SKM-1 treated with dmso at 0.1 percent for 144 hours (cell line): ENCODE measurements at regions not wholly inside any gene's neighbourhood (a gene's known extent, or its start where the extent isn't known, plus 50 kb on each side); places are given as distances from the start of the nearest gene placed in this dataset.

Experiments
- DNase-seq: peaks from one replicate; lab custom pipeline; 2025; ENCODE audit not compliant: unreplicated experiment; lab: John Stamatoyannopoulos, UW

DNA sequence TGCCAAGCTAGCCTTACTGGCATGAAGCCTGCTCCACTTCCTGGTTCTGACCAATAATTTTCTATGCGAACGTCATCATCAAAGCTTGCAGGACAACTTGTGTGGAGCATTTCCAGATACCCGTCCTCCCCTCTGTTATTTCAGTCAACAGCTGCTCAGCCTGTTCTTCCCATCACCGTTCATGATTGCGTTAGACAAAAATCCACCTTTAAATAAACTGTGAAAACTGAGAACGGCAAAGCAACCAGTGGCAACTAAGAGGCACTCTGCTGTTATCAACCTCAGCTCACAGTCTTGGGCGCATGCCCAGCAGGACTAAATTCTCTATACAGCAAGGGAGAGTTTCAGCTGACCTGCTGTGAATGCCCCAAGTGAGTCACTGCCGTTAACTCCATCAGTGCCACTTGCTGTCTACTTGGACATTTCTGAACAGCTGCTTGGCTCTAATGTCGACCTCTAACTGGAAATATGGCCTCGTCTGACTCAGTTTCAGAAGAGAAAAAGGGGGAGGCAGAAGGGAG is 207.4 kb upstream of the RUNX1 start:
- DNase-seq = no peak

DNA sequence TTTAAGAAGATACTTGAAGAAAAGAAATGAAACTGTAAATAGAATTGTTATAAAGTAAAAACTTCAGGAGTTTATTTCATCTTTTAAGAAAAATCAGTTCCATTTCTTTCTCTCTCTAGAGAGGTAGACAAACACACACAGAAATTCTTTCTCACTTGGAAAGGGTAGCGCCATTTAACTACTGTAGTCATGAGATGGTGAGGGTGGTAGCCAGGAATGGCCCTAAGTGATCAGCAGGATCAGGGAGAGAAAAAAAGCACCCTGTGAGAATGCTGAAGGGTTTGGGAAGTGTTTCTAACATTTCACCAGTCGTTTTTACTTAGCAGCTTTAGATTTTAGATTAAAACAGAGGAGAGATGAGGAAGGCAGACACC is 205.7 kb upstream of the RUNX1 start:
- DNase-seq = no peak

DNA sequence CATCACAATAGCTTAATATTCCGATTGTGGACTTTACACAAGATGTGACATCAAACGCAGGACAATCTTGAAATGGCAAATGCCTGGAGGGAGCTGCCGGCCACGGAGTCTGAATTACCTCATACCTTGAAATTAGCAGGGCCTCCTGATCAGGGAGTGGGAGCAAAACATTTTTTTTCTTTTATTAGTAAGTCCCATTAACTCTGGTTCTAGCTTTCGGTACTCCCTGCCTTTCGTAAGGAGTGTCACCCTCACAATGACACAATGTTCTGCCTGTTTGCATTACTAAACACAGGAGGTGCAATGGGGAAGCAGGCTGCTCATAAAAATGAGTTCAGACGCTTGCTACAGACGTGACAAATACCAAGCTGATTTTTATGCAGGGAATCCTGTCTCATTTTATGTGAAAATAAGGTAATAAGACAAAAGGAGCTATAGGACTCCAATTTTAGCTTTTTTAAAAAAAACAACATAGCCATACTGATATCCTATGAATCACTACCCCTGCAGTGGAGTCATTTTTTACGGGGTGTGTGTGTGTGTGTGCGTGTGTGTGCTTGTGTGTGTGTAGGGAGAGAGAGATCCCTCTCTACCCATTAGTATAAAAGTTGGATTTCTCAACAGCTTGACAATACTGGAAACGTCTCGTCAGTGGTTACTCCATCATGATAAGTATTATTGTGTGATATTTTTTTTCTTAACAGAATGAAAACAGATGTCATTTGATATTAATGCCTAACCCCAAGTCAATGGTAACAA is 205.1 kb upstream of the RUNX1 start:
- DNase-seq = no peak

DNA sequence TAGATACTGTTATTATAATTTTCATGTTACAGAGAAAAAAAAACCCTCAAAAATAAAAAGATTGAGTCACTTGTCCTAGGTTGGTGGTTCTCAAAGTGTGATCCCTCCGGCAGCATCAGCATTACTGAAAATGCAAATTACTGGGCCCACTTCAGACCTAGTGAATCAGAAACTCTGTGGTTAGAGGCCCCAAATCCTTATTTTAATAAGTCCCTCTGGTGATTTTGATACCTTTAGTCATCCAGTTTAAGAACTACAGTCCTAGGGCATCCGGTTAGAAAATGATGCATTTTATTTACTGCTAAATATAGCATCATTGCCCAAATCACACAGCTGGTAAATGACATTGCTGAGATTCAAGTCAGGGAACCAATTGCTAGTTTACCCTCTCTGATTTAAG is 203.7 kb upstream of the RUNX1 start:
- DNase-seq = no peak

DNA sequence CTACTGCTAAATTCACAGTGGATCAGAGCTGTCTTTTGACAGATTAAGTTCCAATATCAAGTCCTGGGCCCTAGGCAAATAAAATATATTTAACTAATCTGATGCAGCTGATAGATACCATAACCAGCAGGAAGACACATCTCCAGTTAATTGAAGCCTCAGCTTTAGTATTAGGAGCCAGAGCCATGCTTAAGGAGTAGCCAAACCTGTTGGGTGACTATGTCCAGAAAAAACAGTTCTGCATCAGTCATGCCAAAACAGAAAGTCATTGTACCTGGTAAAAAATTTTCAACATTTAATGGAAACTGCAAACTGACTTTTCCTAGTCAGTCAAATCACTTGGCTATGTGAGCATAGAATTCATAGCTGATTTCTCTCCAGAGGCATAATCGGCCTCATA is 200.5 kb upstream of the RUNX1 start:
- DNase-seq = no peak

DNA sequence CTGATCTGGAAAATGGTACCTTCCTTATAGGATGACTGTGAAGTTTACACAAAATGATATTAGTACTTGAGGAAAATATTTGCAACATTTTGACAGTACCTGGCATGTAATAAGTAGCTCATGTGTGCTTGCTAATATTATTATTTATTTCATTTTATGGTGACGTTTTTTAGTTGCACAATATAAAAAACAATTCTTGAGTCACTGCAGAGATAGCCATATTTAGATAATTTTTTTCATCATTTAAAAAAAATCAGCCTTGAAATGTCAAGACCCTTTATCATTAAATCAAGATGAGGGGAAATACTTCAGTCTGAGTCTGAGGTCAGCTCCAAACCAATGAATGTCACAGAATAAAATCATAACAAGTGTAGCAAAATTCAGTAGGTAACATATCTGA is 196.8 kb upstream of the RUNX1 start:
- no peak for DNase-seq

DNA sequence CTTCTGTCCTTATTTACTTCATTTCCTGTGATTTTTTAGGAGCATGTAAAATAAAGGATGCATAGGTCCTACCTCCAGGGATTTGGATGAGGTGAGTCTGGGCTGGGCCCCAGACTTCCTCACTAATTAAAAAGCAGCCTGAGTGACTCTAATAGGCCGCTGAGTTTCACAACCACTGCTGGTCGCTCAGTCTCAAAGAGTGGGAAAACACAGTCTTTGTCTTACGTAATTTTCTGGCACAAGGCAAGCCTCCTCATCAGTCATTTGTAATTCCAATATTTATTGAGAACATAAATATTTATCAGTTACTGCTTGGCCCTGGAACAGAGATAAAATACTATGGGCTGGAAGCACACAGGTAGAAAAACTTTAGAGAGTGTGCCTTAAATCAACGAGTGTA is 195.4 kb upstream of the RUNX1 start:
- peak; percentile 55 for DNase-seq

DNA sequence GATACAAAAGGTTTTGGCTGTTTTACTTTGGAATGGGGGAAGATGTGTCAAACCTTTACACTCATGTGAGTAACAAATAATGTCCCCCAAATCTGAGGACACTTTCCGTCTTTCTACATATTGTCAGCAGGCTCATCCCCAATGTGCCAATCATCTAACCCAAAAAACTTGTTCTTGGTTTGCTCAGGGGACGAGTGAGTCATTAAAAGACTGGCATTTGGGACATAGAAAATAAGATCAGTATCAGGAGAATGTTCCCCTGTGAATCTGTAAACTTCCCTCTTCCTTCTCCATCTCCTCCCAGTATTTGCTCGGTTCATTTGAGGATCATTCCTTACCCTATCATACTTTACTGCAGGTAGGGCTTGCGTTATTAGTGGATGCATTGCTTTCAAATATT is 194.1 kb upstream of the RUNX1 start:
- no peak for DNase-seq

DNA sequence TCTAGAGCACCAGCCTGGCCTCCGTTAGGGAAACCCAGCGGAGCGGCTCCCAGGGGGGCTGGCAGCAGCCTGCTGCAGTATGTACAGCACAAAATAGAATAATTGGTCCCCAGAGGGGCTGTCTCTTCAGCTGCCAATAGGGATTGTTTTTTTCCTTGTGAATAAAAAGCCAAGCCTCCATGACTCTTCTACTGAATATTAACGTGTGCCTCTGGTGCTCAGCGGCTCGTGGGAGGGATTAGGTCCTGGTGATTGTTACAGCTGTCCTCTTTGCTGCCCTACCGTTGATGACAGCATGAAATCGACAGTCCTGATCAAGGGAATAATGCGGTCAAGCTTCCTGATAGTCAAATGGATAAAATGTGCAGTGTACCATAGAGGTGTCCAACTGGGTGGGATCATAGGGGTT is 190.7 kb upstream of the RUNX1 start:
- no peak for DNase-seq

DNA sequence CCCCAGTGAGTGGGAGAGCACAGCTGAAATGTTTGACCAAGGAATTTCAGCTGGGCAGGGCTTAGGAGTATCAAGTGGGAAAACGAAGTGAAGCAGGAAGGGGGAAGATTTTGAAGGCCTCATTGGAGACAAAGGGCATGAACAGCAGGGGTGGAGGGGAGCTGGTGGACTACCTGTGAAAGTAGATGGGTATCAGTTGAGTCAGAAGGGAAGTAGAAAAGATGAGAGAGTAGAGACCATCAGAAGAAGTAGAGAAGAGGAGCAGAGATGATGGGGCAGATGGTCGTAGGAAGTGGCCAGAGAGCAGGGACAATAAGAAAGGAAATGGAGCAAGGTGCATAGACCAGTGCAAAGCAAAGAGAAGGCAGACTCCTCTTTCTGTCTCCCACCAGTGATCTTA is 189.0 kb upstream of the RUNX1 start:
- no peak for DNase-seq

DNA sequence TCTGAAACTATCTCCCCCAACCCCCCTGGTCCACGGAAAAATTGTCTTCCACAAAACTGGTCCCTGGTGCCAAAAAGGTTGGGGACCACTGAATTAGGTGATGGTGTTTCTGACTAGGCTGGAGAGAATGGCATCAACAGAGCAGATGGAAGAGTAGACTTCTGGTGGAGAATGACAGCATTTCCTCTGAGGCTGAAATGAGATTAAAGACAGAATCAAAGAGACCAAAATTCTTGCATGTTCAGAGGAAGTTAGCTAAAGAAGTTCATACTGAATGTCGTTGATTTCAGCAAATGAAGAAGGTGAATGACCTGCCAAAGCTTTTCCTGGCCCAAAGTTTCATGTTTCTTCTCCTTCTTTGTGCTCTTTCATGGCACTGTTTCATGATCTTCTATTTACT is 188.2 kb upstream of the RUNX1 start:
- DNase-seq = no peak

DNA sequence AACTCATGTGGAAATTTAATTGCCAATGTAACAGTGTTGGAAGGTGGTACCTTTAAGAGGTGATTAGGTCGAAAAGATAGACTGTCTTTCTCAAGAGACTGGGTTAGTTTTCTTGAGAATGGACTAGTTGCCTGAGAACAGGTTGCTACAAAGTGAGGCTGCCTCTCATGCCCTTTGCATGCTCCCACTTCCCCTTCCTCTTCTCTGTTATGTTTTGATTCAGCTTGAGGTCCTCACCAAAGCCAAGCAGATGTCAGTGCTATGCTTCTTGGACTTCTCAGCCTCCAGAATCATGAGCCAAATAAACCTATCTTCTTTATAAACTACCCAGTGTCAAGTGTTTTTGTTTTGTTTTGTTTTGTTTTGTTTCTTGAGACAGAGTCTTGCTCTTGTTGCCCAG is 187.0 kb upstream of the RUNX1 start:
- DNase-seq = peak; percentile 51

DNA sequence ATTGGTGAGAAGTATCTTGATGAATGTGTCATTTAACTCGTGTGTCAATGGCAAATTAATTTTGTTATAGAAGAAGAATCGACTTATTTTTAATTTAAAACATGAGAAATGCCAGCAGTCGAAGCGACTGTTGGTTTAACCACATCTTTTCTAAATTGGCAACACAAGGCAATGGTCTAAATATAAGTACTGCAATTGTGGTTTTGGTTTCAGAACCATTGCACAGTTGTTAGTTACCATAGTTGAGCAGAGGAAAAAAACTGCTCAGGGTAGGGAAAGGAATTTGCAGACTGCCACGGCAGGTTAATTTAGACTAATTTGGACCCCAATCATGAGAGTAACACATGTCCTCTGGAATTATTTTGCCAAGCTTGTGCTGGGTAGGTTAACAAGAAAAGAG is 185.6 kb upstream of the RUNX1 start:
- peak; percentile 43 for DNase-seq

DNA sequence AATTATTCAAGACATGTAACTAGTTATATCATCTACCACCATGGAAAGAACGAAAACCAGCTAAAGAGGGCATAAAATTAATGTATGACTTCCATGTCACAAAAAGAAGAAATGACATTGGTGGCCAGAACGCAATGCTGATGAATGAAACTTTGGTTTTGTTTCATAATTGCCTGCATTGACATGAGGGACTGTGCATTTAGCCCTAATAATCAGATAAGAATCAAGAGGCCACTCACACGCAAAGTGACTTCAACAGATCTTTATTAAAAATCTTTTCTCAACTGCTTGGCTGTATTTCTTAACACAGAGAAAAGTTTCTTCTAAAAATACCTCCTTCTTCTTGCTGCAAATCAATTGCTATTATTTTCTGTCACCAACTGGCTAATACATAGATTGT is 184.7 kb upstream of the RUNX1 start:
- no peak for DNase-seq

DNA sequence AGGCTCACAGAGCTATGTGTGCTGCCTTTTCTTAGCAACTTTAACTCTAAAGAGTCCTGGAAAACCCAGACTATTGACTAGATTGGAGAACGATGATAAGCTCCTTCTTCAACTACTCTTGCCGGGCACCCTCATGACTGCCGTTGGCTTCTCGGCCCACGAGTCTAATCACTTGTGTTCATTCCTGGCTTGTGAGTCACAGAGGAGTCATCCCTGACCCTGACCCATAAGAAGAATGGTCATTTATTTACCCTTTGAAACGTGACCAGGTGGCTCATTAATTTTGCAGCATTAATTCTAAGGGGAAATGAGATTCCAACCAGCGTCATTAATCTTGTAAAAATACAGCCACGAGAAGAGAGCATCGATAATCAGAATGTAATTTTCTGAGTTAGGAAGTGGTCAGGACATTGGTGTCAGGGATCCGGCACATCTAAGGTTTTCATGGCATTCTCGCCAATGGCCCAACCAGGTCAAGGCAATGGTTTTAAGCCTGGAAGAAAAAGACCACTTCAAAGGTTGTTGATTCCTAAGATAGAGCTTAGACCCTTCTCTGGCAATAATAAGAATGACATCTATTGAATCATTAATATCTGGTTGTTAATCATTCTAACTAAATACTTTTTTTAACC is 183.6 kb upstream of the RUNX1 start:
- DNase-seq = no peak

DNA sequence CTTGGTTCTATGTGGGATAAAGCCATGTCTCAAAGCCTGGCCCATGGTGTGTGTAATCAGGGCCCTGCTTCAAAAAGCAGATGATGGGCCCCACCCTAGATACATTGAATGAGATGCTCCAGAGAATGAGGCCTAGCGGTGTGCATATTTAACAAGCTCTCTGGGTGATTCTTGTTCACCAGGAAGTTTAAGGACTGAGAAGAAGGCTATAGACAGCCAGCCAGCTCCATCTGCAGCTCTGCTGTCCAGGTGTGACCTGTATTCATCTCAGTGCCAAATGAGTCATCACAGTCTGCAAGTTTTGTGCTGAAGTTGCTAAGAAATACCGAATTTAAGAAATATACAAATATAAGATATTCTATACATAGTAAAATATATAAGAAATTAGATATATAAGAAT is 182.0 kb upstream of the RUNX1 start:
- no peak for DNase-seq

DNA sequence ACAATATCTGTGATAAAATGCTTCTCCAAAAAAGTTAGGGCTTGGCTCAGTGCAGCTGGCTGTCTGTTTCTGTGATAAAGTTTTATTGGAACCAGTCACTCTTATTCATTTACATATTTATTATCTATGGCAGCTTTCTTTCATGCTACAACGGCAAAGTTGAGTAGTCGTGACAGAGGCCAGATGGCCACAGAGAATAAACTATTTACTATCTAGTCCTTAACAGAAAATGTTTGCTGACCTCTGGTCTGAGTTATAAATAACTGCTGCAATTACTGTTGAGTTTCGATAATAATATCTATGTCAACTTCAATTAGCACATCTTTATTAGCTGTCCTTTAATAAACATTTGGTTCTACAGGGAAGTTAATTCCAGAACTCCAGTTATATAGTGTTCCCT is 180.2 kb upstream of the RUNX1 start:
- no peak for DNase-seq

DNA sequence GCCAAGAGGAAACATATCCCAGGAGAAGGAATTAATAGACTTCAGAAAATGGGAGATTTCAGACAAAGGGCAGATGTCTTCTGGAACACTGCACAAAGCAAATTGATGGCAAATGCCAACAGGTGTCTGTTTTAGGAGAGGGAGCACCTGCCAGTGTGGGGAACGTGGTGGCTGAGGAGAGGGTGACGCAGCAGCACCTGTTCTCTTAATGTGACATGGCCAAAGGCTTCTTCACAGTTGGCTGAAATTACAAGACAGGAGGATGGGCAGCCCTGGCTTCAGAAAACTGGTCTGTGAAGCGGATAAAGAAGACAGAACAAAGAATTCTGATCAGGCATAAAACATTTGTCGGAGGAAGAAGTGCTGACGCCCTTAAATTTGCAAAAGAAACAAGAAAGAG is 178.7 kb upstream of the RUNX1 start:
- DNase-seq = no peak

DNA sequence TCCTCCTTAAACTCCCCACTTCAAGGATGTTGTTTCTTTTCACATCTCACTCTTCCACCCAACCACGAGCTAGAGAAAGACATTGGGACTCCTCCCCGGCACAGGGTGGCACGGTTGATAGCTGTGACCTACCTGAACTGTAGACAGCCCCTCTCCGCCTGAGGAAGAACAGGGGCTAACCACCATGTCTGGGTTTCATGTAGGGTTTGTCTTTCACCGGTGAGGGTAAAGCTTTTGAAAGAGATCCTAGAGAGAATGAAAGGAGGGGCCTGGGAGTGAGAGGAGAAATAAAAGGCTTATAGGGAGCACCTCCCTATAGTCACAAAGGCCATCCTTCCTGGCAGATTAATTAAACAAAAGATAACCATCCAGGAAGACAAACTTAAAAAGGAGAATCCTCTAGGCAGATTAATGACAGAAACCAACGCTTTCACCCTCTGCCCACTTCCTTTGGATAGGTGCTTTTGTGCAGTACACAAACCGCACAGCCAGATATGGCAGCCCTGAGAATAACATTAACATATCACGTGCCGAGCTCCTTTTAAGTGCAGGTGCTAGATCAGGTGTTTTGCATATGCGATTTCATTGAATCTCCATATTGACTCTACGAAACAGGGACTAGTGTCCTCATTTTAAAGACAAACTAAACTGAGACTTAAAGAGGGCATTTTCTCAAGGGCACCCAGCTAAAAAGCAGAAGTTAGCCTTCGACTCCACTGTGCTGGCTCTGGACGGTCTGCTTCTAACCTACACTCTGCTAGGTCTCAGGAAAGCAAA is 178.1 kb upstream of the RUNX1 start:
- peak; percentile 33 for DNase-seq

DNA sequence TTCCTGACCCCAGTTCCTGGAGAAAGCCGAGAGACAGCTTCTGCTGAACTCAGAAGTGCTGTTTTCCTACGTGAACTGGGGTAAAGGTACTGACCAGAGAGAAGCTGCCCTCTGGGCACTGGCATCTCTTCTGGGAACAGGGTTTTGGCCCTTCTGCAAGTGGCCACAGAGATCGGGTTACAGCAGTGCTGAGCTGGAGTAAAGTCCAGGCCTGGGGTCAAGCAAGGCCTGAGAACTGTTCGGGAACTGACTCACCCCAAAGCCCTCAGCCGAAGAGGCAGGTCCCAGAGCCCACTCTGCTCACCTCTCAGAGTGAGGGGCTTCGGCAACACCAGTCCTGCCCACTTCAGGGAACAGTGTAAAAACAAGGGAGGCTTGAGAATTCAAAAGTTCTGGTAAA is 177.2 kb upstream of the RUNX1 start:
- no peak for DNase-seq

DNA sequence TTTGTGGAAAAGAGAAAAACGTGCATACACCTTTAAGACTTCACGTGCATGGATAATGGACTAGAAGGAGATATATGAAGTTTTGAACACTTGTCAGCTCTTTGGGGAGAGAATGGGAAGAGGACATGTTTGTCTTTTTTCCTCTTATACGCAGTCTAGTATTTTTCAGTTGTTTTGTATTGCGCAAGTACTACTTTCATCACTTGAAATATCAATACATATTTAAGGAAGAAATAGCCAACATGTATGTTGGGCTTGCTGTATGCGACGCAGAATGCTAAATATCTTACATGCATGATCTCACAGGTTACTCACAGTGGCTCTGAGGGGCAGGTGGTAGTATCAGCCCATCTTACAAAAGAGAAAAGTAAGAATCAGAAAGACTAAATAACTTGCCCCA is 176.5 kb upstream of the RUNX1 start:
- no peak for DNase-seq

DNA sequence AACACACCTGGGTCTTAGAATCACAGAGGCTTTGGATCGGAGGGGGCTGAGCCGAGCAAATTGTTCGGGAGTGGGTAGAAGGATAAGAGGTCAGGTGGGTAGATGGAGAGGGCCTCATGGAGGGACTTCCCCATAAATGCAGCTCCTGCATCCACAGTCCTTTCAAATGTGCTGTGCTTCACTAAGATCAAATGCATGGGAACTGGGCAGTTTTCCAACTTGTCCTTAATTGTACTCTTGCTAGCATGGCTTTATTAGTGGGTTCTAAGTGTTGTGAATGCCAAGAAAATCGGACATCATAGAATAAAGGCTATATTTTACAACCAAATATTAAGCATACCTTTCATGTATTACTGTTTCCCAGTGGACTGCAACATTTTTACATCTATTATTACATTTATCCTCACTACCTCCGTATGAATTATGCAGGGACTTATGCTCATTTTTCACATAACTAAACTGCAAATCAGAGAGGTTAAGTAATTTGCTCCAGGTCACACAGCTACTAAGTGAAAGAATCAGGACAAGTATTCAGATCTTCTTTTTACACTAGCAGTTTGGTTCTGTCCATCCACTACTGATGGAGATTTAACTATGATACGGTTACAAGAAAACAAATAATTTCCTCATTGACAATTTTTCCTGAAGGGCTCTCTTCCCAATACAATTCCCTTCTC is 174.5 kb upstream of the RUNX1 start:
- DNase-seq = no peak
